Endodermal cell (in vitro differentiated cells): ENCODE measurements at regions not wholly inside any gene's neighbourhood (a gene's known extent, or its start where the extent isn't known, plus 50 kb on each side); places are given as distances from the start of the nearest gene placed in this dataset.

Experiments
- DNase-seq: peaks from one replicate; pipeline ENCODE4 v3.0.0-alpha.2; 2017
- H3K27ac ChIP-seq: 2 replicates; pipeline ENCODE4 v1.5.1; 2013; ENCODE audit warnings: mild to moderate bottlenecking, low read depth, low read length, moderate library complexity
- H3K27me3 ChIP-seq: 2 replicates; pipeline ENCODE4 v1.6.1; 2013; ENCODE audit warnings: mild to moderate bottlenecking, low read length, moderate library complexity; ENCODE audit not compliant: insufficient read depth, control insufficient read depth, poor library complexity, severe bottlenecking
- H3K36me3 ChIP-seq: 2 replicates; pipeline ENCODE4 v1.7.0; 2013; ENCODE audit warnings: mild to moderate bottlenecking, low read length, moderate library complexity; ENCODE audit not compliant: control insufficient read depth, insufficient read depth
- H3K4me1 ChIP-seq: one replicate; pipeline ENCODE4 v1.7.0; 2013; ENCODE audit warnings: low read length; ENCODE audit not compliant: control insufficient read depth, insufficient read depth
- H3K4me3 ChIP-seq: 2 replicates; pipeline ENCODE4 v1.5.1; 2013; ENCODE audit warnings: mild to moderate bottlenecking, low read length, moderate library complexity
- H3K9ac ChIP-seq: 2 replicates; pipeline ENCODE4 v1.6.1; 2013; ENCODE audit warnings: mild to moderate bottlenecking, low read length, moderate library complexity; ENCODE audit not compliant: poor library complexity, severe bottlenecking; ENCODE audit errors: extremely low read depth
- H3K9me3 ChIP-seq: 2 replicates; pipeline ENCODE4 v1.6.1; 2013; ENCODE audit warnings: mild to moderate bottlenecking, low read length, moderate library complexity; ENCODE audit not compliant: control insufficient read depth
- H3K27ac Mint-ChIP-seq: 2 replicates; pipeline ENCODE4 v1.8.0; 2020; ENCODE audit warnings: mixed read lengths
- H3K27me3 Mint-ChIP-seq: 2 replicates; pipeline ENCODE4 v1.8.0; 2021; ENCODE audit warnings: mild to moderate bottlenecking, mixed read lengths; ENCODE audit not compliant: insufficient read depth
- H3K36me3 Mint-ChIP-seq: 2 replicates; pipeline ENCODE4 v1.8.0; 2020; ENCODE audit warnings: low read depth, mixed read lengths
- H3K4me1 Mint-ChIP-seq: 2 replicates; pipeline ENCODE4 v1.8.0; 2020; ENCODE audit warnings: mixed read lengths
- H3K4me3 Mint-ChIP-seq: 2 replicates; pipeline ENCODE4 v1.8.0; 2020; ENCODE audit warnings: mild to moderate bottlenecking, moderate library complexity, mixed read lengths
- H3K9me3 Mint-ChIP-seq: 2 replicates; pipeline ENCODE4 v1.8.0; 2020; ENCODE audit warnings: mild to moderate bottlenecking, mixed read lengths
- WGBS, 2 experiments: methylation state at CpG; one replicate each; pipeline versions ENCODE4 v1.1.5 to v1.1.7; 2013; ENCODE audit warnings: missing lambda C conversion rate in 2 of 2, mixed read lengths in 1 of 2; ENCODE audit not compliant: insufficient coverage in 1 of 2, insufficient read length in 1 of 2; 5-methylcytosine and 5-hydroxymethylcytosine counted together
- TF ChIP-seq, protein P1 (sequence below): fragments of 200-600 bp; sonication (generic); conservative IDR thresholded peaks from 2 replicates; pipeline ENCODE4 v1.5.0; 2021; ENCODE audit warnings: antibody characterized with exemption, mild to moderate bottlenecking

DNA sequence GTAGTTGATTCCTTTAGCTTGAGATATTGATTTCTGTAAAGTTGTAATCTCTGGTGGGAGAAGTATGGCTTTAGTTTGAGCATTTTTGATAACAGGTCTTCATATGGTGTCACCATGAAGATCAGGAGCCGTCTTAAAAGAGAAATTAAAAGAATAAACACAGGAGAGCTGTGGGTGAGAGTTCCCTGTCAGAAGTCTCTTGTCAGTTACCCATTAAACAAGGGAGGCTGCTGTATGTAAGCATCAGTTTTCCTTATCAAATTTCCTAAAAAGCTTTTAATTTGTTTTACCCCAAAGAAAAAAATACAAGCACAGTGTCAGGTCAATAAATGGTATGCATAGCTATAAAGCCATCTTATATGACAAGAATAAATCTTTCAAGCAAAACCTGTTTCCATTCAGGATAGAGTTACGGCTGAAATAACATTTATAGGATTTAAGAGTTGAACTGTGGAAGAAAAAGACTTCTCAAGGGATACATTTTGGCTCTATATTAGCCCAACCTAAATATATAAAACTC lies 767.5 kb downstream of the JRKL start:
- H3K9ac ChIP-seq = no peak overlapping the region
- WGBS, 2 experiments = 88 to 100% methylated on average over 1 to 2 of the region's 2 CpGs
- no peaks in the 10 kb centered on the region for H3K9me3 ChIP-seq
- TF ChIP-seq, protein P1, sequence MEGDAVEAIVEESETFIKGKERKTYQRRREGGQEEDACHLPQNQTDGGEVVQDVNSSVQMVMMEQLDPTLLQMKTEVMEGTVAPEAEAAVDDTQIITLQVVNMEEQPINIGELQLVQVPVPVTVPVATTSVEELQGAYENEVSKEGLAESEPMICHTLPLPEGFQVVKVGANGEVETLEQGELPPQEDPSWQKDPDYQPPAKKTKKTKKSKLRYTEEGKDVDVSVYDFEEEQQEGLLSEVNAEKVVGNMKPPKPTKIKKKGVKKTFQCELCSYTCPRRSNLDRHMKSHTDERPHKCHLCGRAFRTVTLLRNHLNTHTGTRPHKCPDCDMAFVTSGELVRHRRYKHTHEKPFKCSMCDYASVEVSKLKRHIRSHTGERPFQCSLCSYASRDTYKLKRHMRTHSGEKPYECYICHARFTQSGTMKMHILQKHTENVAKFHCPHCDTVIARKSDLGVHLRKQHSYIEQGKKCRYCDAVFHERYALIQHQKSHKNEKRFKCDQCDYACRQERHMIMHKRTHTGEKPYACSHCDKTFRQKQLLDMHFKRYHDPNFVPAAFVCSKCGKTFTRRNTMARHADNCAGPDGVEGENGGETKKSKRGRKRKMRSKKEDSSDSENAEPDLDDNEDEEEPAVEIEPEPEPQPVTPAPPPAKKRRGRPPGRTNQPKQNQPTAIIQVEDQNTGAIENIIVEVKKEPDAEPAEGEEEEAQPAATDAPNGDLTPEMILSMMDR = no peak
- DNase-seq = no peak
- H3K36me3 ChIP-seq = no peaks in the 10 kb centered on the region
- no peaks in the 10 kb centered on the region for H3K27me3 ChIP-seq
- Mint-ChIP-seq H3K4me1 (peaks cover 14% of the 10 kb centered on the region), H3K9me3 (no peaks in the 10 kb centered on the region), H3K27me3 (no peaks in the 10 kb centered on the region), H3K27ac (no peak overlapping the region), H3K36me3 (no peaks in the 10 kb centered on the region), H3K4me3 (no peak overlapping the region)
- no peak overlapping the region for H3K4me3 ChIP-seq
- H3K4me1 ChIP-seq = no peaks in the 10 kb centered on the region
- H3K27ac ChIP-seq = no peak overlapping the region

DNA sequence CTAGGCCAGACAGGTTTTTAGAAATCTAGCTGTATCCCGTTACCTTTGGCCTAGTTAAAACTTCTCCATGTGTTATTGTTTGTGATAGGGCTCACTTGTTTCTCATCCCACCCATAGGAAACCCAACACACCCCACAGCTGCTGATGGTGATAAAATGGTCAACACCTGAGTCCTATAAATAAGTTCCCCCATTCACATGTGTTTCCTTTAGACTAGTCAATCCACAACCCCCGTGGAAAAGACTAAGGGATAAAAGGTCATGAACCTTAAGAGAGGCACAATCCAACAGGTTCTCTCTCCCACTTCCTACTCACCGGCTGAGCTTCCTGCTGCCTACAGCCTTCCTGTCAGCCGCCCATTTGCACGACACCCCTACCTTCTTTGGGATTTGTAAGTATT lies 768.4 kb downstream of the JRKL start:
- H3K36me3 Mint-ChIP-seq = no peaks in the 10 kb centered on the region
- Histone ChIP-seq H3K36me3 (no peaks in the 10 kb centered on the region), H3K27ac (no peak overlapping the region), H3K27me3 (no peaks in the 10 kb centered on the region), H3K4me3 (no peak overlapping the region), H3K4me1 (no peaks in the 10 kb centered on the region), H3K9me3 (no peaks in the 10 kb centered on the region), H3K9ac (no peak overlapping the region)
- TF ChIP-seq, protein P1 = no peak
- H3K9me3 Mint-ChIP-seq = no peaks in the 10 kb centered on the region
- H3K4me1 Mint-ChIP-seq = peaks cover 14% of the 10 kb centered on the region
- 88 to 92% methylated on average over 1 to 5 of the region's 5 CpGs for WGBS, 2 experiments
- no peak overlapping the region for H3K4me3 Mint-ChIP-seq
- DNase-seq = no peak
- no peaks in the 10 kb centered on the region for H3K27me3 Mint-ChIP-seq
- peak overlapping the region; percentile 67 for H3K27ac Mint-ChIP-seq

DNA sequence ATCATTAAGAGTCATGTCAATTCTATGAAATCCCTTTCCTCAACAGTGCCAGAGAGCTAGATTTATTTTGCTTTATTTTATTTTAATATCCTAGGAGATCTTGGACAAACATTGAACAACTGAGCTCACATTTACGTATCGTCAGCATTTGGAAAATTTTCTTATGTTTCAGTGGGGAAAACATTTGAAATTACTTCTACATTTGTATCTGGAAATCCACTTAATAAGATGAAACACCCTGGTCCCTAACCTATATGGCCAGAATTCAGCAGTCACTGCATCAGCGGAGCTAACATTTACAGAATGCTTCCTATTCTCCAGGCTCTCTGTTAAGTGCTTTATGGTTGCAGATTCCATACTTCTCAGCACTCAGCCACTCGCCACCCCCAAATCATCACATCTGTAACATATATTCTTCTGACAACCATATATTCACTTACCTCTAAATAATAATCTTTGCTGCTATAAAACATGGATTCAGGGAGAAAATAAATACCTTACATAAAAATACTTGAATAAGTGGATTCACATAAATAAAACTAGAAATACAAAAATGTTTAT lies 773.9 kb downstream of the JRKL start:
- peaks cover 2% of the 10 kb centered on the region for H3K36me3 Mint-ChIP-seq
- no peak overlapping the region for H3K27ac ChIP-seq

More for the DNA sequence above, 773.9 kb downstream of the JRKL start:
- Mint-ChIP-seq H3K27me3 (no peaks in the 10 kb centered on the region), H3K9me3 (no peaks in the 10 kb centered on the region), H3K4me3 (no peak overlapping the region), H3K27ac (no peak overlapping the region), H3K4me1 (peaks cover 13% of the 10 kb centered on the region)
- WGBS, 2 experiments = 95 to 100% methylated on average over 3 to 4 of the region's 4 CpGs
- no peak for DNase-seq
- Histone ChIP-seq H3K9ac (no peak overlapping the region), H3K4me3 (no peak overlapping the region), H3K27me3 (no peaks in the 10 kb centered on the region), H3K4me1 (no peaks in the 10 kb centered on the region), H3K36me3 (no peaks in the 10 kb centered on the region), H3K9me3 (no peaks in the 10 kb centered on the region)
- TF ChIP-seq, protein P1 = no peak
